H1 (cell line): ENCODE measurements at regions not wholly inside any gene's neighbourhood (a gene's known extent, or its start where the extent isn't known, plus 50 kb on each side); places are given as distances from the start of the nearest gene placed in this dataset.

Experiments used
- CTCF ChIA-PET: fragments of 300-600 bp; sonication (Branson Sonifier 250); formaldehyde crosslinking; loops from one replicate; lab custom pipeline; 2021; ENCODE audit not compliant: partially characterized antibody; lab: Charles Lee
- POLR2A ChIA-PET: fragments of 300-600 bp; sonication (Branson Sonifier 250); formaldehyde crosslinking; loops from one replicate; lab custom pipeline; 2021; ENCODE audit warnings: inconsistent platforms; ENCODE audit not compliant: partially characterized antibody; lab: Charles Lee
- DNase-seq, 2 experiments: peaks; one replicate each; pipeline versions ENCODE4 v3.0.0 to v3.0.0-alpha.2; 2010 to 2022; ENCODE audit warnings: low spot score in 2 of 2, low read depth in 1 of 2, mixed read lengths in 1 of 2
- FAIRE-seq: peaks from 2 replicates; lab custom pipeline; 2011; peaks lifted over from hg19 to GRCh38; lab: Jason Lieb, UNC
- H2AFZ ChIP-seq: 2 replicates; pipeline ENCODE4 v1.8.1; 2012; ENCODE audit warnings: low read length, inconsistent platforms
- H2AK5ac ChIP-seq: 2 replicates; pipeline ENCODE4 v1.6.1; 2013; ENCODE audit warnings: low read depth, low read length
- H2BK120ac ChIP-seq: replicated peaks from 2 replicates; pipeline ENCODE3; 2013; ENCODE audit warnings: low read depth, low read length, inconsistent platforms
- H2BK12ac ChIP-seq: 2 replicates; pipeline ENCODE4 v1.6.1; 2013; ENCODE audit warnings: low read depth, low read length
- H2BK15ac ChIP-seq: 2 replicates; pipeline ENCODE4 v1.6.1; 2013; ENCODE audit warnings: low read length
- H2BK20ac ChIP-seq: 2 replicates; pipeline ENCODE4 v1.6.1; 2013; ENCODE audit warnings: low read length
- H2BK5ac ChIP-seq: 2 replicates; pipeline ENCODE4 v1.6.1; 2013; ENCODE audit warnings: low read depth, low read length
- H3K14ac ChIP-seq: 2 replicates; pipeline ENCODE4 v1.6.1; 2013; ENCODE audit warnings: inconsistent platforms; ENCODE audit not compliant: insufficient read length
- H3K18ac ChIP-seq: 2 replicates; pipeline ENCODE4 v1.6.1; 2013; ENCODE audit warnings: low read length; ENCODE audit errors: extremely low read depth
- H3K23ac ChIP-seq: 2 replicates; pipeline ENCODE4 v1.6.1; 2013; ENCODE audit warnings: inconsistent platforms; ENCODE audit not compliant: insufficient read length
- H3K23me2 ChIP-seq: 2 replicates; pipeline ENCODE4 v1.6.1; 2013; ENCODE audit warnings: low read depth, low read length
- H3K27ac ChIP-seq: 2 replicates; pipeline ENCODE4 v1.6.1; 2011; ENCODE audit warnings: low read depth, low read length, inconsistent platforms
- H3K27me3 ChIP-seq, 4 experiments: replicated peaks in 1 of 4; 1 replicate in 1 of 4; 2 replicates in 3 of 4; pipeline versions ENCODE4 v1.6.1 to v1.8.1; 2011 to 2013; ENCODE audit warnings: low read length in 3 of 4, mild to moderate bottlenecking in 3 of 4, inconsistent platforms in 2 of 4, mixed read lengths in 2 of 4, moderate library complexity in 1 of 4; ENCODE audit not compliant: control insufficient read depth in 3 of 4, insufficient read depth in 3 of 4; ENCODE audit errors: extremely low read depth in 1 of 4
- H3K36me3 ChIP-seq, 4 experiments: 2 replicates each; pipeline versions ENCODE4 v1.6.1 to v1.8.1; 2011 to 2013; ENCODE audit warnings: mild to moderate bottlenecking in 4 of 4, low read length in 3 of 4, moderate library complexity in 2 of 4, control low read depth in 1 of 4, inconsistent platforms in 1 of 4; ENCODE audit not compliant: insufficient read depth in 4 of 4, control insufficient read depth in 2 of 4
- H3K4ac ChIP-seq: replicated peaks from 2 replicates; pipeline ENCODE3; 2013; ENCODE audit warnings: low read length, low read depth, mixed read lengths, inconsistent platforms; ENCODE audit not compliant: insufficient read length
- H3K4me1 ChIP-seq, 4 experiments: replicated peaks in 1 of 4; 1 replicate in 1 of 4; 2 replicates in 3 of 4; pipeline versions ENCODE4 v1.6.1 to v1.8.1; 2011 to 2013; ENCODE audit warnings: low read length in 3 of 4, inconsistent platforms in 2 of 4, mixed read lengths in 1 of 4; ENCODE audit not compliant: insufficient read depth in 4 of 4, control insufficient read depth in 3 of 4
- H3K4me2 ChIP-seq, 2 experiments: 2 replicates each; pipeline versions ENCODE4 v1.6.1 to v1.8.1; 2011 to 2013; ENCODE audit warnings: low read depth in 2 of 2, low read length in 2 of 2, control low read depth in 1 of 2, inconsistent platforms in 1 of 2, mild to moderate bottlenecking in 1 of 2; ENCODE audit not compliant: insufficient read depth in 1 of 2
- H3K4me3 ChIP-seq, 4 experiments: fragments of 200-600, 300-600 bp in 1 of 4; sonication (generic), shearing (Covaris generic), sonication (Bioruptor Twin) in 1 of 4; 2 replicates each; pipeline versions ENCODE4 v1.5.1 to v1.8.1; 2011 to 2016; ENCODE audit warnings: low read length in 4 of 4, low read depth in 3 of 4, control low read depth in 2 of 4, inconsistent platforms in 2 of 4, mild to moderate bottlenecking in 2 of 4, mixed read lengths in 1 of 4, moderate library complexity in 1 of 4; ENCODE audit not compliant: insufficient read depth in 2 of 4; ENCODE audit errors: extremely low read depth in 1 of 4
- H3K56ac ChIP-seq: replicated peaks from 2 replicates; pipeline ENCODE3; 2013; ENCODE audit warnings: low read depth, mild to moderate bottlenecking, mixed read lengths, low read length, inconsistent platforms; ENCODE audit not compliant: insufficient read length
- H3K79me1 ChIP-seq: 2 replicates; pipeline ENCODE4 v1.6.1; 2013; ENCODE audit warnings: low read depth, low read length, control low read depth
- H3K79me2 ChIP-seq, 2 experiments: 2 replicates each; pipeline versions ENCODE4 v1.6.1 to v1.8.1; 2012 to 2013; ENCODE audit warnings: low read length in 2 of 2, mild to moderate bottlenecking in 2 of 2, inconsistent platforms in 1 of 2; ENCODE audit not compliant: insufficient read depth in 2 of 2, control insufficient read depth in 1 of 2
- H3K9ac ChIP-seq, 4 experiments: replicated peaks in 1 of 4; 1 replicate in 1 of 4; 2 replicates in 3 of 4; pipeline versions ENCODE4 v1.6.1 to v1.8.1; 2011 to 2013; ENCODE audit warnings: low read depth in 3 of 4, low read length in 3 of 4, control low read depth in 2 of 4, mild to moderate bottlenecking in 2 of 4, moderate library complexity in 2 of 4, inconsistent platforms in 1 of 4; ENCODE audit errors: extremely low read depth in 1 of 4
- H3K9me3 ChIP-seq, 2 experiments: 2 replicates each; pipeline versions ENCODE4 v1.6.1 to v1.8.1; 2012 to 2013; ENCODE audit warnings: mild to moderate bottlenecking in 2 of 2, moderate library complexity in 2 of 2, control low read depth in 1 of 2, inconsistent platforms in 1 of 2, low read depth in 1 of 2, low read length in 1 of 2, mixed read lengths in 1 of 2; ENCODE audit not compliant: insufficient read depth in 2 of 2
- H4K20me1 ChIP-seq, 2 experiments: replicated peaks in 1 of 2; 2 replicates each; pipeline versions ENCODE3 to v1.8.1; 2011 to 2013; ENCODE audit warnings: inconsistent platforms in 2 of 2, low read length in 2 of 2, mild to moderate bottlenecking in 1 of 2; ENCODE audit not compliant: insufficient read depth in 2 of 2, control insufficient read depth in 1 of 2
- H4K5ac ChIP-seq: 2 replicates; pipeline ENCODE4 v1.6.1; 2013; ENCODE audit warnings: low read length, low read depth, mixed read lengths, inconsistent platforms; ENCODE audit not compliant: insufficient read length
- H4K8ac ChIP-seq: 2 replicates; pipeline ENCODE4 v1.8.0; 2013; ENCODE audit warnings: mild to moderate bottlenecking, moderate library complexity, low read length, inconsistent platforms; ENCODE audit not compliant: insufficient read depth; ENCODE audit errors: extremely low read depth
- H4K91ac ChIP-seq: replicated peaks from 2 replicates; pipeline ENCODE3; 2013; ENCODE audit warnings: low read length, mixed read lengths, inconsistent platforms; ENCODE audit not compliant: insufficient read length
- CBX5 ChIP-seq: fragments of 300-800, 300-1000 bp; sonication (generic); IDR thresholded peaks from 2 replicates; pipeline ENCODE4 v1.7.1; 2016; ENCODE audit warnings: antibody characterized with exemption, low read length, low read depth
- CBX8 ChIP-seq: fragments of 300-800, 300-1000 bp; sonication (generic); IDR thresholded peaks from 2 replicates; pipeline ENCODE4 v1.7.1; 2016; ENCODE audit warnings: low read depth, low read length, borderline replicate concordance
- CHD2 ChIP-seq: IDR thresholded peaks from 2 replicates; pipeline ENCODE4 v1.6.1; 2012; ENCODE audit warnings: low read length, improper control_type of control experiment
- EP300 ChIP-seq, 2 experiments: IDR thresholded peaks; 1 replicate in 1 of 2; 2 replicates in 1 of 2; pipeline ENCODE4 v1.6.1; 2011 to 2012; ENCODE audit warnings: low read depth in 2 of 2, low read length in 2 of 2, mild to moderate bottlenecking in 2 of 2, borderline replicate concordance in 1 of 2, inconsistent platforms in 1 of 2, moderate library complexity in 1 of 2
- SUZ12 ChIP-seq: fragments of 200-600 bp; sonication (generic); IDR thresholded peaks from 2 replicates; pipeline ENCODE4 v1.6.1; 2012; ENCODE audit warnings: mild to moderate bottlenecking, inconsistent platforms, low read length, moderate library complexity, mixed read lengths
- WGBS, 2 experiments: shearing (Covaris generic) in 1 of 2; methylation state at CpG; one replicate each; pipeline versions ENCODE4 v1.1.6 to v1.1.7; 2013 to 2015; ENCODE audit warnings: low lambda C conversion rate in 2 of 2, mixed read lengths in 2 of 2, inconsistent platforms in 1 of 2, low coverage in 1 of 2, missing lambda C conversion rate in 1 of 2; ENCODE audit not compliant: insufficient replicate concordance in 2 of 2, insufficient coverage in 1 of 2, insufficient read length in 1 of 2; ENCODE audit errors: extremely low coverage in 1 of 2, missing lambda C conversion rate in 1 of 2; 5-methylcytosine and 5-hydroxymethylcytosine counted together

GRCh38 chr12:30048371-30048770 lies 264.6 kb upstream of the TMTC1 start:
- no peak overlapping the region for H3K56ac ChIP-seq
- FAIRE-seq, result no peak
- no peak overlapping the region for H2AK5ac ChIP-seq
- no peak overlapping the region for H3K4me2 ChIP-seq
- DNase-seq, result no peak
- CTCF ChIA-PET, result interaction anchor here (1.3 to 1.4 kb wide), 2 partner anchors 20 to 86 kb away, joined by 3 to 4 read pairs; no protein-coding TSS in a partner anchor
- H4K8ac ChIP-seq, result no peak overlapping the region
- TF ChIP-seq EP300 (IDR thresholded peaks at IDR 0.05; ENCODE audit: borderline replicate concordance in 1 of 2, low read depth in 2 of 2, low read length in 2 of 2) (no peak), CHD2 (no peak), CBX5 (no peak), CBX8 (no peak), SUZ12 (no peak)
- H3K4me1 ChIP-seq, result peaks cover 0 to 6% (median 2%) of the 10 kb centered on the region in 4 experiments; a peak in 2 of 7 replicates
- no peak overlapping the region for H2BK15ac ChIP-seq
- H2BK120ac ChIP-seq, result no peak overlapping the region
- H3K27me3 ChIP-seq, result no peaks in the 10 kb centered on the region
- no peak overlapping the region for H2BK20ac ChIP-seq
- H3K79me2 ChIP-seq, result no peaks in the 10 kb centered on the region
- no peaks in the 10 kb centered on the region for H3K79me1 ChIP-seq
- no peaks in the 10 kb centered on the region for H4K20me1 ChIP-seq
- POLR2A ChIA-PET, result no interaction called here
- WGBS, 2 experiments, result 89% methylated on average over 2 of the region's 2 CpGs; no CpG with 5 or more reads in 1 of the 2 experiments
- no peaks in the 10 kb centered on the region for H3K36me3 ChIP-seq
- no peak overlapping the region for H3K14ac ChIP-seq
- no peak overlapping the region for H2BK12ac ChIP-seq
- no peak overlapping the region for H3K18ac ChIP-seq
- H3K23me2 ChIP-seq, result no peaks in the 10 kb centered on the region
- H4K91ac ChIP-seq, result no peak overlapping the region
- H3K23ac ChIP-seq, result no peak overlapping the region
- H2BK5ac ChIP-seq, result no peak overlapping the region
- H3K27ac ChIP-seq, result no peak overlapping the region
- no peak overlapping the region for H3K9ac ChIP-seq
- no peak overlapping the region for H3K4me3 ChIP-seq
- no peaks in the 10 kb centered on the region for H3K9me3 ChIP-seq
- no peak overlapping the region for H3K4ac ChIP-seq
- no peak overlapping the region for H4K5ac ChIP-seq
- no peak overlapping the region for H2AFZ ChIP-seq
